HG03280 (cell line): ENCODE measurements at regions not wholly inside any gene's neighbourhood (a gene's known extent, or its start where the extent isn't known, plus 50 kb on each side); places are given as distances from the start of the nearest gene placed in this dataset.

Experiments used
- ATAC-seq: cut with Tn5 transposase; IDR thresholded peaks from one replicate; pipeline ENCODE4 v1.9.1; 2021; ENCODE audit warnings: mild to moderate bottlenecking, moderate library complexity; ENCODE audit not compliant: unreplicated experiment

DNA sequence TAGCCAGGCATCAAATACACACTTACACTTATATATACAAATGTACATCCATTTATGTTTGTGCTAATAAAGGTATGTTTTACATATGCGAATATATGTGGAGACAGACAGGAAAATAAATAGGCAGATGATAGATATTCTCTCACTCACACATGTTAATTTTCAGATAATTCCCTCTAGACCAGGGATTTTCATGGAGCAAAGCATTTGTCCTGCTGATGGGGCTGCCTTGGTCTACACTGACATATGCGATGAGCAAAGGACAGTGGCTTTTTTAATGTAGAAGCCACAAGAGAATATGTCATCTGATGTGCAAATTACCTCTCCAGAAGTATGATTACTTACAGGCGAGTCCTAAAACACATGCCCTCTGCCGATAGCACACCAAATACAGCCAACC, 224.5 kb downstream of the VEGFC start:
- no peak for ATAC-seq

DNA sequence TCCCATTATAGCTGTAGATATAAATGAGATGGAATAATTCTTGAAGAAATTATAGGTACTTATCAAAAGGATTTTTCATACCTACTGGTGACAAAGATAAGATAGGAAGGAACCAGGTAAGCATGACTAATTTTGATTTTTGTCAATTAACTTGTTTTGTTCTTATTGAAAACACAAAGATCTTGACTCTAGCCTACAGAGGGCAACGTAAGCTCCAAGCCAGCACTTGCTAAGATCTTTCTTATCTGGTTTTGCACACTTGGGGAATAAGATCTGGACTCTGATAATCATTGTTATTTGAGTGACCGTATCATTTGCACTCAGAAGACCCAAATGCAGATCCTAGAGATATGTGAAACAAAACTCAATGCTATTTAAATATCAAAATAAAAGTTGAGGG, 223.4 kb downstream of the VEGFC start:
- ATAC-seq: no peak

DNA sequence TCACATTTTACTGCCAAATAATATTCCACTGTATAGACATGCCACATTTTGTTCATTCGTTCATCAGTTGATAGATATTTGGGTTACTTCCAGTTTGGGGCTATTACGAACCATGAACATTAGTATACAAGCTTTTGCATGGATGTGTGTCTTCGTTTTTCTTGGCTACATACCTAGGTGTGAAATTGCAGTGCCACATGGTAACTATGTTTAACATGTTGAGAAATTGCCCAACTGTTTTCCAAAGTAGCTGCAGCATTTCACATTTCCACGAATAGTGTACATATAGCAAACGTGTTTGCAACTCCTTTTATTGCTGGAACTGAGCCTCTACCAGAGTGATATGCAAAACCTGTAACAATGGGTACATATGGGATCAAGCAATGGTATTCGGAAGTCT, 221.5 kb downstream of the VEGFC start:
- ATAC-seq: no peak

DNA sequence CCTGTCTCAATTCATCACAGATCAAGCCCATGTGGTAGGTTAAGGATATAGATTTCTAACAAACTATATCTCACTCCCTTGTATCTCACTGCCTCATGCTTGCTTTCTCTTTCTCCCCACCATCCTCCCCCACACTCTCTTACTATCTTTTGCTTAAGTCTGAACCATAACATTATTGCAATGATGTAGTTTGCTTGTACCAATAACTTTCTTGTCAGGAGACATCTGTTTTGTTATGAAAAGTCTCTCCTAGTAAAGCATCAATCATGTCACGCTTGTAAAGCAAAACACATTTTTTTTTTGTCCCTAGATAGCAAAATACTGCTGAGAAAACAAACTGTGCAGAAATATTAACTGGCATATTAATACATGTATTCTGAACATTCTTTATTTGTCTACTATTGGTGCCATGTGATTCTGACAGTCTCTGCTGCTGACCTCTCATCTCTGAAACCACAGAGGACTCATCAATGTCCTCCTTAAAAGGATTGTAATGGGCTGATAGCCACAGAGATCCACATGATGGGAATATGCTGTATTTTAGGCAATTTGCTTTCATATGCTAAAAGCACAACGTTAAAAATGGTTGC, 217.5 kb downstream of the VEGFC start:
- no peak for ATAC-seq

DNA sequence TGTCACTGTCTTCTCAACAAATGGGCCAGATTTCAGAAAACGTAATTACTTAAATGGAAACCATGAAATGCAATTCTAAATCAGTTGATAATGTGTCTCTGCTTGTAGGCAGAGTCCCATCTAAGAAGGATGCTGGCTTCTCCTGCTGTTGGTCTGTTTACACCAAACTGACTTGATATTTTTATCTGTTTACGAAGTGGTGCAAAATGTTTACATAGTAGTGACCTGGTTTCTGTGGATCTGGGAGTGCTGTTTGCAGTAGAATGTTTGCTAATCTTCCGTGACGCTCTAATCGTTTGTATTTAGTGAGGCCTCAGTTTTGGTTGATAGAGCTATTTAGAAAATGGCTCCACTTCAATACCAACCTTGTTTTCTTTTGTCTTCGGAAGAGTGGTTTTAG, 213.5 kb downstream of the VEGFC start:
- ATAC-seq: no peak

DNA sequence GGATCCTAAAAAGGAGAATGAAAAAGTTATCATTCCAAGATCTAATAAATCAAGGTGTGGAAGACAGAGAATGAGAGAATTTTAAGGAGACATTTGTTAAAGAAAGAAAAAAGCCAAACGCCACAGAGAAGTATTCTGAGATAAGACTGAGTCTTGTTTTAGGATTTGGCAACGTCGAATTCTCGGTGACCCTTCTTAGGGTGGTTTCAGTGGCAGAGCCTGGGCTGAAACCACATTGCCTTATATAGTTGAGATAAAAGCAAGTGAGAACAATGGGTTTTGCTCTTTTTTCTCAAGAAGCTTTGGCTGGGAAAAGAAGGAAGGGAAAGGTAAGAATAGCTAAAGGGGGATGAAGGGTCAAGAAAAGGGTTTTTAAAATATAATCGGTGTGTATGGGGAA, 209.4 kb downstream of the VEGFC start:
- ATAC-seq: no peak

DNA sequence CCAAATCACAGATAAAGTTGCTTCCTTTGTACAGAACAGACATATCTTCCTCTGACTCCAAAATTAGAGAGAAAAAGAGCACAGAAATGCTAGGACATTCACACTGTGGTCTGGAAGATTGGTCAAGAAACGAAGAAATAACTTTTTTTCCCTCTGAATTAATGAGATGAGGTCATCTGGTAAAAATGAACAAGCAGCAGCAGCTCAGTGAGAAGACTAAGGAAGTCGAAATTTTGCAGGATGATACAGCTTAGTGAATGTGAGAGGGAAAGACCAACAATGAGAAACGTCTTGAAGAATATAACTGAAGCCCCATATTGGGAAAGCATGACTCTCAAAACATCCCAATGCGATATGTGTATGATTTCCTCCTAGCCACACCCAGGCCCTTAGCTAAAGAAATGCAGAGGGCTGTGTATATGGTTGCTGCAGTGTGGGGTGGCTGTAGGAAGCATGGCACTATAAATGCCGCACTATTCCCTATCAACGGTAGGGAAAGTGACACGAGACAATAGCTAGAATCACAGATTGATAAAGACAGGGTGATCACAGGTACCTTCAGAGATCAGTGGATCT, 208.6 kb downstream of the VEGFC start:
- ATAC-seq: no peak

DNA sequence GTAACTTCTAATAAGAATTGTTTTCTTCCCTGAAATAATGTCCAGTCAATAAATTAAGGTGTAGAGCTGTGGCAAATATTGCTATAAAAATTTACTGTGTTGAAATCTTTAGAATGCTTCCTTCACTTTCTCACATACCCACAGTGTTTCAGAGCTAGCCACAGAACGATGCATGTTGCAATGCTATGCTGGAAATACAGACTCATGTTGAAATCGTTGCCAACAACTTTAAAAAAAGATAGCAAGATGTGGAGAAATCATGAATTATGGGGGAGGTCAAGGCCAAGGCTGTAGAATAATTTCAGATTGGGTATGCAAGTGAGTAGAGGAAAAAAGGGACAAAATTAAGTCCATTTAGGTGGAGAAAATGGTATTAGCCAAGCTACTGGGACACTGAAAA, 204.8 kb downstream of the VEGFC start:
- no peak for ATAC-seq

DNA sequence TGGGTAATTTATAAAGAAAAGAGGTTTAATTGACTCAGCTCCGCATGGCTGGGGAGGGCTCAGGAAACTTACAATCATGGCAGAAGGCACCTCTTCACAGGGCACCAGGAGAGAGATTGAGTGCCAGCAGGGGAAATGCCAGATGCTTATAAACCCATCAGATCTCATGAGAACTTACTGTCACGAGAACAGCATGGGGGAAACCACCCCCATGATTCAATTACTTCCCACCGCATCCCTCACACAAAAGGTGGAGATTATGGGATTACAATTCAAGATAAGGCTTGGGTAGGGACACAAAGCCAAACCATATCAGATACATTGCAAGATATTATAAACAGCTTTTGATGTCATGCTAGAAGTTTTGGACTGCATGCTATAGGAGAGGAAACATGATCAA, 204.3 kb downstream of the VEGFC start:
- ATAC-seq: no peak

DNA sequence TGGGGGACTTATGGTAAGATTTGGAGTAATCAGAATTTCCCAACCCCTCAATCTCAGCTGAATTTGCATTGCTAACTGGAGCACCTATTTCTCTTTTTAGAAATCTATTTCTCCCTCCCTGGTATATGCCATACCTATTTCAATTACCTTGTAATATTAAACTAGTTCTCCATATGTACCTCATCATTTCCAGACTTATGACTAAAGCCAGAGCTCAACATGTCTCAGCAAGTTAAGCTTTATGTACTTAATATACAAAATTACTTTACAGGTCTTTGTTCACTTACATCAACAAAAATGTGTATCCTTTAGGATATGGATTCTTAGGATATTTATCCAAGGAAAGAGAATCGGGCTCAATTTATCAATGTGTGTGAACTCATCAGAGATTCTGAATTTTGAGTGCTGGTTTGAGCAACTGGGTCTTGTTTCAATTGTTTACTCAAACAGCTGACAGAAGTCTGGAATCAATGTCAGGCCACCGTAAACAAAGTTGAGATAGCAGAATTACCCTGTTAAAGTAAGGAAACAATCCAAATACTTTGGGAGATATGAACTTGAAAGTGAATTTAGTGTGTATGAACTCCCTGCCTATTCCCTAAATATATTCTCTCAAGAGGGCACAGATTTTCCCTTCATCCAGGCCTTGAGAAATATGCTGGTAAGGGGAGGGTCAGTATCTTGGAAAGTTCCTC, 199.6 kb downstream of the VEGFC start:
- ATAC-seq: no peak

DNA sequence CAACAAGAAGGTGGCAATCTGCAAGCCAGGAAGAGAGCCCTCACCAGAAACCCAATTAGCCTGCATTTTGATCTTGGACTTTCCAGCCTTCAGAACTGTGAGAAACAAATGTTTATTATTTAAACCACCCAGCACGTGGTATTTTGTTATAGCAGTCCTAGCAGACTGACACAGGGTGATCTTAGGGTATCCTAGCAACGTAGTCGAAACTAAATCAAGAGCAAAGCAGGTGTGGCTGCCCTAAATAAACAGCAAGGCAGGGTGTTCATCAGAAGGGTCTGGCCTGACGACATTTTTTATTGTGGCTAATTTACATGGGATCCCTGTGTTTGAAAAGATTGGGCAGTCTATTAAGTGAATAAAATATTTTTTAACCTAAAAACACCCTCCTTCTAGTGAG, 198.8 kb downstream of the VEGFC start:
- no peak for ATAC-seq

DNA sequence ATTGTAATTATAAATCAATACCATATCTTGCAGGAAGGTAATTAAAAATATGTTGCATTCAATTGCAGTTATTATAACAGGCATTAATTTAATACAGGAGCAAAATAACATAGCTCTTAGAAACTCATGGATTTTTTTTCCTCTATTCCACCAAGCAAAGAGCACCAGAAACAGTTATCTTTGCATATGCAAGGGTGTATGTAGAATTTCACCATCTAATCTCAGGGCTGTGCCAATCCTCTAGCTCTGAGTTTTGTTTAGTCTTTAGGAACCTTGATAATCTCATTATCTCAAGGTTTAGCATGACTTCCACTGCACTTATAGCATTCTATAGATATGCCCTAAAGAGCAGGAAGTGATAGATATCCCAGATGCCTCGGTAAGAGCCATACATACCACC, 197.5 kb downstream of the VEGFC start:
- no peak for ATAC-seq

DNA sequence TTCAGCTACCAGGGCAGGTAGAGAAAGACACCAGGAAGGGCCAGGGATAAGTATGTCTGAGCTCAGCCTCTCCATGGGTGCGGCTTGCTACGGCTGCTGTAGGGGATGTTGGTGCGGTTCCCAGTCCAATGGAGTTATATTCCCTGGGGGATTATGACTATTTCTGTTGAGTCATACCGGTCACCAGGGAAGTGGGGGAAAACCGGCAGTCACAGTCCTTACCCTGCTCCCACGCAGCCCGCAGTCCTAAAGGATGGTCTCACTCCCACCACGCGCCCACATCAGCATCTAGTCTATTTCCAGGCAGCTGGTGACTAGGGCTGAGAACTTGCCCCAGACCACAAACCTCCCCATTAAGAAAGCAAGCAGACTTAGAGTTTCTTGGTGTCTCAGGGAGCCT, 191.6 kb downstream of the VEGFC start:
- ATAC-seq: no peak

DNA sequence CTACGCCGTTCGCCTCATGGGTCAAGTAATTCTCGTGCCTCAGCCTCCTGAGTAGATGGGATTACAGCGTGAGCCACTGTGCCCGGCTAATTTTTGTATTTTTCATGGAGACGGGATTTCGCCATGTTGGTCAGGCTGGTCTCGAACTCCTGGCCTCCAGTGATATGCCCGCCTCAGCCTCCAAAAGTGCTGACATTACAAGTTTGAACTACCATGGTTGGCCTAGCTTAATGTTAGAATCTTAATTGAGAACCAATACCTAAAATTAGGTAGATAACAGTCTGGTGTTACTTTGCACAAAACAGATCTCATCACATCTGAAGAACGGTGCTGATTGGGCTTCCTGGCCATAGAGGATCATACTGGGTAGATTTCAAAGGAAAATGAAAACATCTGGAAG, 184.9 kb downstream of the VEGFC start:
- no peak for ATAC-seq

DNA sequence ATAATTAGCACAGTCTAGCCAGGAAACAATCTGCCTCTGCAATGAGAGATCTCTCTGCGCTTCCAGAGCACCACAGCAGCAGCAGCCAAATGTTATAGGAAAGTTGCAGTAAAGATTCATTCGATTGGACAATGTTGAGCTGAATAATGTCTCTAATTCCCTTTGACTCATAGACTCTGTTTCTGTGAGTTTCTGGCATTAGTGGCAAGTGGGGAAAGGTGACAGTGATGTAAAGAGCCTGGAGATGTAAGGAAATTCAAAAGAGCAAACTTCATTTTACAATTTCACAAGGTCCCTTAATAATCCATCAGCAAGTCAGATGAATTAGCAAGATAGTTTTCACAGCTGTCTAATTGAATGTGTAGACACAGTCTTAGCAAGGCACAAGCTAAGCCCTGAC, 184.4 kb downstream of the VEGFC start:
- no peak for ATAC-seq

DNA sequence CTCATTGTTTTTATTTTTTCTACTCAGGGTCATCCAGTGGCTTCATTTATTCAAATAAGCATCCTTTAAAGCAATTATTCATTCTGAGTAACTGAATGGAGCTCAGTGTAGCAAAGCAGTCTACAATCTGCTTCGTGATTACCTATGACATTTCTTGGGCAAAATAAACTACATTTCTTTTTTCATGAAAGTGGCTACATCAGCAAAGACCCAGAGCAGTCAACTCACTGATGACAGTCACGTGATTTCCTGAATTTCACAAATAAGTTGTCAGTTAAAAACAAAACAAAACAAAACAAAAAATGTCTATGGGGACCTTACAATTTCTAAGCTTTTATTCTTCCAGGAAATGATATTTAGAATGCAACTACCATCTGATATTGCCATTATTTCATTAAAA, 182.1 kb downstream of the VEGFC start:
- no peak for ATAC-seq

DNA sequence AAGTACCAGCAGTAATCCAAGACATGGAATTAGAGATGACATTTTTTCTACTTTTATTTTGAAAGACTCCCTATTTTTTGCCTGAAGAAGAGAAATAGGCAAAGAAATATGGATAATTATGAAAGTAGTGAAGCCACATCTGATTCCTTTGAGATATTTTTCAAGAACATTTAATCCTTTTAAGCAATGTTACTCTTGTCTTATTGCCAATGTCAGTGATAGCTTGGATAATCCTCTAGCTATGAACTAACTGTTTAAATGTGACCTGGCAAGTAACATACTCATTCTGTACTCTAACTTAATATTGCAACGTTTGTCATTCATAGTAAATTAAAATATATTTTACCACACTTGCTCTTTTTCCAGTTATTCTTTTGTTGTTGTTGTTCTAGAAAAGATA, 181.3 kb downstream of the VEGFC start:
- ATAC-seq: no peak

DNA sequence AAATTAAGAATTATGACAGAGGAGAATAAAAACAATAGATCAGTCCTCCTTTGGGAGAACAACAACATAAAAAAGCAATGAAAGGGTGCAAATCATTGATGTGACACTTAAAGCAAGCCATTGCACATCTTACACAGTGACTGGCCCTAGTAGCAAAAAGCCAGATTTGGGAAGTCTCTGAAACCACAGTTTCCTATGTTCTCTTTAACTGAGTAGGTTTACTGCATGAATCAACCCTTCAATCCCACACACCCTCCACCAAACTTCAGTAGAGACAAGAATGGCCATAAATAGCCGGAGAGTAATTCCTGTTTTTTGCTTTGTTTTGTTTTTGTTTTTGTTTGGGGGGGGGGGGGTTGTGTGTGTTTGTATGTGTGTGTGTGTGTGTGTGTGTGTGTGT, 180.8 kb downstream of the VEGFC start:
- no peak for ATAC-seq

DNA sequence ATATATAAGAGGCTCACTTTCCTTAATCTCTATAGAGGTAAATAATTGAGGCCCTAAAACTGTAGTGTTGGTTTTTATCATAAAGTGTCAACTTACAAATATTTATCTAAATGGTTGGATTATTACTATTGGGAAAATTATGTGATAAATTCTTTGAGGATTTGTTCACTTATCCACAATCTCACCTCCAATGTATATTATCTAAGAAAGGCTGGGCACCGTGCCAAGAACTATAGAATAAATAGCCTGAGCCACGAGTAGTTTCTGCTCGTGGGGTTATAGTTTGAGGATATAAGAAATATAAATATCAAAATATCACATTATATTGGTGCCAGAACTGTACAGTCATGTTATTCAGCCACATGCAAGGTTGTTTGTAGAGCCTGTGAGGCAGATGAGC, 177.9 kb downstream of the VEGFC start:
- no peak for ATAC-seq

DNA sequence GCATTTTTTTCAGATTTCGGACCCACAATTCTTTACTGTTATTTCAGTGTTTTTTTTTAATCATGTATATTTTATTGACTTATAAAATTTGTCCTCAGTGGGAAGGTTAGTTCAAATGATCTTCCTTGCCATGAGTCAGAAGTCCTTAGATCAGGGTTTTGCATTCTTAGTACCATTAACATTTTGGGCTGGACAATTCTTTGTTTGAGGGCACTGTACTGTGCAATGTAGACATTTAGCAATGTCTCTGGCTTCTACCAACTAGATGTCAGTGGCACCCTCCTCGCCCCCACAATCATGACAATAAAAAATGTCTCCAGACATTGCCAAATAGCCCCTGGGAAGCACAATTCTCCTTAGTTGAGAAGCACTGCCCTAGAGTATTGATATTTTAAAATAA, 176.6 kb downstream of the VEGFC start:
- ATAC-seq: no peak

DNA sequence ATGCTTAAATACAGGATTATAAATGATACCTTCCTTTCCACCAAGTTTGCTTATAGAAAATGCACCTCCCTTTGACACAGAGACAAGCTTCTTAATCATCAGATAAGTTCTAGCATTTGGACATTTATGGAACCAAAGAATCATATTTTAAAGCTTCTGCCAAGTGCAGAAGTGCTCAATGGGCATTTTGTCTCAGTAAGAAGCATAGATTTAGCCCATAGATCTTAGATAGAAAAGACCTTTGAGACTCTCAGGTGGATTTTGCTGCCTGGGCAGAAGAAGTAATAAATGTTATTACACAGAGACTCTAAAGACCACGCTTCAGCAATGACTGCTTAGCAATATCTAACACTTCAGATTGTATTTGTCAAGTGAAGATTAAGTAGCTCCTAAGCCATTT, 174.6 kb downstream of the VEGFC start:
- ATAC-seq: no peak

DNA sequence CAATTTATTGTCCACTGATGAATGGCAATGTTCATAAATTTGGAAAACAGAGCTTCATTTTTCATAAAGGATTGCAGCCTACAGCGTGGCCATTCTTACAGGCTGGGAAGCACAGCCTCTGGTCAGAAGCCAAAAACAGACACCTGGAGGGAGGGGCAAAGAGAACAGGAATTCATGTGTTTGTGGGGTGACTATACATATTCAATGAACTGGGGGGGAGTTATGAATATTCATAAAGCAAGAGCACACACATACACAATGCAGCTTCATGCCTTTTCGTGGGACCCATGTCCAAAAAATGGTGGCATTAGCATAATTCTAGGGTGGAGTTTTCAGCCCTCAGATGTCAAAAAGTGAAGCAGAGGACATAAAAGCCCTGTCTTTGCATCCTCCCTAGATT, 173.3 kb downstream of the VEGFC start:
- ATAC-seq: no peak
